ENCODE measurements at regions not wholly inside any gene's neighbourhood (a gene's known extent, or its start where the extent isn't known, plus 50 kb on each side); places are given as distances from the start of the nearest gene placed in this dataset.
"Not testable (repeated sequence)": the region's sequence is repeated elsewhere in the genome, so short reads cannot be mapped to it uniquely, and the experiment has no call there.

GRCh38 chr3:146732325-146732724 lies 127.2 kb upstream of the PLSCR5 start:
- FAIRE-seq: no peak

- no peak for FAIRE-seq
These were observed 110.0 kb upstream of the PLSCR5 start for GRCh38 chr3:146715170-146715569.

GRCh38 chr3:146712806-146713205 lies 107.7 kb upstream of the PLSCR5 start:
- FAIRE-seq: no peak

- FAIRE-seq: no peak
These were observed 104.8 kb upstream of the PLSCR5 start for GRCh38 chr3:146709969-146710368.

- no peak for FAIRE-seq
These were observed 100.1 kb upstream of the PLSCR5 start for GRCh38 chr3:146705225-146705624.

- FAIRE-seq: no peak
These were observed 97.1 kb upstream of the PLSCR5 start for GRCh38 chr3:146702237-146702636.

GRCh38 chr3:146701246-146701645 lies 96.1 kb upstream of the PLSCR5 start:
- no peak for FAIRE-seq

GRCh38 chr3:146700025-146700424 lies 94.9 kb upstream of the PLSCR5 start:
- FAIRE-seq: not testable (repeated sequence)

GRCh38 chr3:146692254-146692653 lies 87.1 kb upstream of the PLSCR5 start:
- FAIRE-seq: no peak

GRCh38 chr3:146685050-146685814 lies 80.1 kb upstream of the PLSCR5 start:
- FAIRE-seq: no peak

- no peak for FAIRE-seq
These were observed 77.0 kb upstream of the PLSCR5 start for GRCh38 chr3:146682171-146682570.

- no peak for FAIRE-seq
These were observed 75.5 kb upstream of the PLSCR5 start for GRCh38 chr3:146680617-146681016.

- FAIRE-seq: no peak
These were observed 74.8 kb upstream of the PLSCR5 start for GRCh38 chr3:146679995-146680394.

GRCh38 chr3:146679191-146679590 lies 74.0 kb upstream of the PLSCR5 start:
- no peak for FAIRE-seq

- FAIRE-seq: no peak
These were observed 67.8 kb upstream of the PLSCR5 start for GRCh38 chr3:146672941-146673340.

GRCh38 chr3:146664403-146664802 lies 59.3 kb upstream of the PLSCR5 start:
- no peak for FAIRE-seq

GRCh38 chr3:146658841-146659240 lies 53.7 kb upstream of the PLSCR5 start:
- FAIRE-seq: no peak

GRCh38 chr3:146655333-146655996 lies 50.3 kb upstream of the PLSCR5 start:
- FAIRE-seq: no peak

Data from islet of Langerhans (tissue), 1 donor.